HL-60 (cell line): ENCODE measurements at regions not wholly inside any gene's neighbourhood (a gene's known extent, or its start where the extent isn't known, plus 50 kb on each side); places are given as distances from the start of the nearest gene placed in this dataset.

ENCODE experiments used
- DNase-seq, 2 experiments: peaks; one replicate each; pipeline ENCODE4 v3.0.0-alpha.2; 2010 to 2020; ENCODE audit warnings: low read depth in 1 of 2, low spot score in 1 of 2
- H3K27ac ChIP-seq: fragments of 250-450 bp; sonication (Bioruptor Pico); replicated peaks from 2 replicates; pipeline ENCODE4 v1.5.1; 2020; ENCODE audit warnings: mild to moderate bottlenecking, moderate library complexity
- H3K27me3 ChIP-seq: fragments of 250-450 bp; sonication (Bioruptor Pico); 2 replicates; pipeline ENCODE4 v1.5.1; 2021; ENCODE audit warnings: mild to moderate bottlenecking, moderate library complexity; ENCODE audit not compliant: insufficient read depth, poor library complexity, severe bottlenecking
- H3K4me3 ChIP-seq: replicated peaks from 2 replicates; pipeline ENCODE4 v1.5.1; 2011; ENCODE audit warnings: mild to moderate bottlenecking, control low read depth, low read length; ENCODE audit not compliant: insufficient read depth
- GABPA ChIP-seq: IDR thresholded peaks from 2 replicates; pipeline ENCODE4 v1.6.1; 2012; ENCODE audit warnings: low read depth
- POLR2AphosphoS5 ChIP-seq: IDR thresholded peaks from 2 replicates; pipeline ENCODE4 v1.6.1; 2012; ENCODE audit warnings: low read depth
- SPI1 ChIP-seq: IDR thresholded peaks from 2 replicates; pipeline ENCODE4 v1.6.1; 2012; ENCODE audit warnings: low read depth, mild to moderate bottlenecking, borderline replicate concordance
- TF ChIP-seq, protein P1 (sequence below): IDR thresholded peaks from one replicate; pipeline ENCODE4 v1.5.1; 2011; ENCODE audit warnings: low read length, control low read depth, inconsistent platforms; ENCODE audit not compliant: insufficient read depth
- TF ChIP-seq, protein P2 (sequence below): IDR thresholded peaks from 2 replicates; pipeline ENCODE4 v1.6.1; 2012; ENCODE audit warnings: low read depth; ENCODE audit not compliant: insufficient replicate concordance

DNA sequence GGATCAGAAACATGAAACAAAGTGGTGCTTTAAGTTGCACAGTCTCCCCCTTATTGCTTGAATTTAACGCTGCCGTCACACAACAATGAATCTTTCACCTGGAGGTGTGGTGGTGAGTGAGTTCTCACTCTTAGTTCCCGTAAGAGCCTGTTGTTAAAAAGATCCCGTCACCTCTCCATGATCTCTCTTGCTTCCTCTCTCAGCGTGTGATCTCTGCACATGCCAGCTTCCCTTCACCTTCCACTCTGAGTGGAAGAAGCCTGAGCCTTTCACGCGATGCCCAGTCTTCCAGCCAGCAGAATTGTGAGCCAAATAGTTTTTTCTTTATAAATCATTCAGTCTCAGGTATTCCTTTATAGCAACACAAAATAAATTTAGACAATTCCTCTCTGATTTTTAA, 136.7 kb upstream of the CHL1 start:
- Histone ChIP-seq H3K27ac (no peak overlapping the region), H3K27me3 (no peaks in the 10 kb centered on the region), H3K4me3 (no peak overlapping the region)
- TF ChIP-seq, protein P1, sequence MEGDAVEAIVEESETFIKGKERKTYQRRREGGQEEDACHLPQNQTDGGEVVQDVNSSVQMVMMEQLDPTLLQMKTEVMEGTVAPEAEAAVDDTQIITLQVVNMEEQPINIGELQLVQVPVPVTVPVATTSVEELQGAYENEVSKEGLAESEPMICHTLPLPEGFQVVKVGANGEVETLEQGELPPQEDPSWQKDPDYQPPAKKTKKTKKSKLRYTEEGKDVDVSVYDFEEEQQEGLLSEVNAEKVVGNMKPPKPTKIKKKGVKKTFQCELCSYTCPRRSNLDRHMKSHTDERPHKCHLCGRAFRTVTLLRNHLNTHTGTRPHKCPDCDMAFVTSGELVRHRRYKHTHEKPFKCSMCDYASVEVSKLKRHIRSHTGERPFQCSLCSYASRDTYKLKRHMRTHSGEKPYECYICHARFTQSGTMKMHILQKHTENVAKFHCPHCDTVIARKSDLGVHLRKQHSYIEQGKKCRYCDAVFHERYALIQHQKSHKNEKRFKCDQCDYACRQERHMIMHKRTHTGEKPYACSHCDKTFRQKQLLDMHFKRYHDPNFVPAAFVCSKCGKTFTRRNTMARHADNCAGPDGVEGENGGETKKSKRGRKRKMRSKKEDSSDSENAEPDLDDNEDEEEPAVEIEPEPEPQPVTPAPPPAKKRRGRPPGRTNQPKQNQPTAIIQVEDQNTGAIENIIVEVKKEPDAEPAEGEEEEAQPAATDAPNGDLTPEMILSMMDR, result no peak
- TF ChIP-seq, protein P2, sequence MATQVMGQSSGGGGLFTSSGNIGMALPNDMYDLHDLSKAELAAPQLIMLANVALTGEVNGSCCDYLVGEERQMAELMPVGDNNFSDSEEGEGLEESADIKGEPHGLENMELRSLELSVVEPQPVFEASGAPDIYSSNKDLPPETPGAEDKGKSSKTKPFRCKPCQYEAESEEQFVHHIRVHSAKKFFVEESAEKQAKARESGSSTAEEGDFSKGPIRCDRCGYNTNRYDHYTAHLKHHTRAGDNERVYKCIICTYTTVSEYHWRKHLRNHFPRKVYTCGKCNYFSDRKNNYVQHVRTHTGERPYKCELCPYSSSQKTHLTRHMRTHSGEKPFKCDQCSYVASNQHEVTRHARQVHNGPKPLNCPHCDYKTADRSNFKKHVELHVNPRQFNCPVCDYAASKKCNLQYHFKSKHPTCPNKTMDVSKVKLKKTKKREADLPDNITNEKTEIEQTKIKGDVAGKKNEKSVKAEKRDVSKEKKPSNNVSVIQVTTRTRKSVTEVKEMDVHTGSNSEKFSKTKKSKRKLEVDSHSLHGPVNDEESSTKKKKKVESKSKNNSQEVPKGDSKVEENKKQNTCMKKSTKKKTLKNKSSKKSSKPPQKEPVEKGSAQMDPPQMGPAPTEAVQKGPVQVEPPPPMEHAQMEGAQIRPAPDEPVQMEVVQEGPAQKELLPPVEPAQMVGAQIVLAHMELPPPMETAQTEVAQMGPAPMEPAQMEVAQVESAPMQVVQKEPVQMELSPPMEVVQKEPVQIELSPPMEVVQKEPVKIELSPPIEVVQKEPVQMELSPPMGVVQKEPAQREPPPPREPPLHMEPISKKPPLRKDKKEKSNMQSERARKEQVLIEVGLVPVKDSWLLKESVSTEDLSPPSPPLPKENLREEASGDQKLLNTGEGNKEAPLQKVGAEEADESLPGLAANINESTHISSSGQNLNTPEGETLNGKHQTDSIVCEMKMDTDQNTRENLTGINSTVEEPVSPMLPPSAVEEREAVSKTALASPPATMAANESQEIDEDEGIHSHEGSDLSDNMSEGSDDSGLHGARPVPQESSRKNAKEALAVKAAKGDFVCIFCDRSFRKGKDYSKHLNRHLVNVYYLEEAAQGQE, result no peak
- TF ChIP-seq GABPA (no peak), SPI1 (no peak), POLR2AphosphoS5 (no peak)
- DNase-seq, result no peak

DNA sequence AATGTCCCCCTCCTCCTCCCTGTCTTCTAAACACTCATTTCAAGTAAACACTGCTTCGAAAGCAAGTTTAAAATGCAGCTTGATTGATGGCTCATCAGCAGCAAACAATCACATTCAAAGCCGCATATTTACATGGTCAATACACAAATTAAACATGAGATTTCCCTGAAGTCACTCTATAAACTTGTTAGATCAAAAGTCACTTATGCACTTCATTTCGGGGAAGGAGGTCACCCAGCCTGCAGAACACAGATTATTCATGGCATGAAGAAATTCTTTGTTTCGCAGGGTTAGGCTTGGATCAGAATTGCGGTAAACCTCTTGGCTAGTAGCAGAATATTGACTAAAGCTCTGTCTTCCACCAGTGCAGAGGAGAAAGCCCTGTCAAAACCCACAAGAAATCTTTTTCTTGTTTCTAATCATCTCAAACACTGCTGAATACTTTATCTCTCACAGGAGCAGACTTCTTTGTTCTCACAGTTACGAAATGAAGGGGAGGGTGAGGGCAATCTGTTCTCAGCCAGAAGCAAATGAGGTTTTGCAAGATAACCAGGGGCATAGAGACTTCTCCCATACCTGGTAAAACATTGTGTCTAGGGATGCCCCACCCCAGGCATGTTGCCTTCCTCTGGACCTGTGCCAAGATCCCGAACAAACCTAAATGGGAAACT, 133.3 kb upstream of the CHL1 start:
- TF ChIP-seq, protein P2, result no peak
- TF ChIP-seq POLR2AphosphoS5 (no peak), GABPA (no peak)
- Histone ChIP-seq H3K27me3 (no peaks in the 10 kb centered on the region), H3K4me3 (no peak overlapping the region), H3K27ac (no peak overlapping the region)
- DNase-seq, result no peak

DNA sequence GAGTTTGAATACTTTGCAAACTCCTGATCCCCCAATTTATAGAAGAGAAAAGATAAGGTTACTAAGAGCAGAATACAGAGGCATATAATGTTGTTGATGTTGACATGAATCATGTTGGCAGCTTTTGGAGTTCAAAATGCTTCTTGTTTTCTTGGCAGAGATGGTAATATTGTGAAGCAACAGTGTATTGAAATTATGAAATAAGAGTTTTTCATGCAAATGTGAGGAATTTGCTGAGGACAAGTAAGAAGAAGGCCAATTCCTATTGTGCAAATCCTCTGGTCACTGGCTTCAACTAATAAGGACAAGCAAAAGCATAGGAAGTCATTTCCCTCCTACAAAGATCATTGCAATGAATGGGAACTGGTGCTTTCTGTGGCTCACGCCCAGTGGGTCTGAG, 126.9 kb upstream of the CHL1 start:
- no peak overlapping the region for H3K4me3 ChIP-seq
- TF ChIP-seq, protein P1, result no peak
- no peaks in the 10 kb centered on the region for H3K27me3 ChIP-seq
- DNase-seq, result no peak
- H3K27ac ChIP-seq, result no peak overlapping the region

DNA sequence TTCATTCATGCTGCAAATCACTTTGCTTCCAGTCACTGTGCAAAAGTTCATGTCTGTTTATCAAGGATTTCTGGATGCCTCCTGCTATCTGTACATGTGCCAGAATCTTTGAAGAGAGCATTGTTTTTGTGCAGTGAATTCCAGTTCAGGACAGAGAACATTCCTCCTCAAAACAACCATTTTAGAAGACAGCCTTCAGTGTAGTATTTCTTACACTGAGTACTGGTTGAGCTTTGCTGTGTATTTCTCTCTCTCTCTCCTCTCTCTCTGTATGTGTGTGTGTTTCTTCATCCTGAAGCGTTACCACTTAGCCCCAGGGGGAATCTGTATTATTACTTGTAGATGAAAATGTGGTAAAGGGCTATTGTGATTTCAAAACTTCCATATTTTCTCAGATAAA, 123.8 kb upstream of the CHL1 start:
- no peaks in the 10 kb centered on the region for H3K27me3 ChIP-seq
- DNase-seq, result no peak
- TF ChIP-seq SPI1 (no peak), GABPA (no peak), POLR2AphosphoS5 (no peak)
- TF ChIP-seq, protein P1, result no peak
- TF ChIP-seq, protein P2, result no peak
- no peak overlapping the region for H3K4me3 ChIP-seq
- H3K27ac ChIP-seq, result no peak overlapping the region
